DND-41 (cell line): ENCODE measurements at regions not wholly inside any gene's neighbourhood (a gene's known extent, or its start where the extent isn't known, plus 50 kb on each side); places are given as distances from the start of the nearest gene placed in this dataset.
"Not testable (repeated sequence)": the region's sequence is repeated elsewhere in the genome, so short reads cannot be mapped to it uniquely, and the experiment has no call there.

Experiments used
- ATAC-seq: fragments of 200-7000 bp; cut with Tn5 transposase; 3 replicates; pipeline ENCODE4 v1.9.1; 2021; ENCODE audit warnings: low read depth; ENCODE audit not compliant: insufficient read depth
- DNase-seq: peaks from one replicate; pipeline ENCODE4 v3.0.0-alpha.2; 2020
- H2AFZ ChIP-seq: 2 replicates; pipeline ENCODE4 v1.6.0; 2012; ENCODE audit warnings: low read depth, low read length
- H3K27ac ChIP-seq: 2 replicates; pipeline ENCODE4 v1.5.1; 2012; ENCODE audit warnings: low read length, inconsistent platforms
- H3K27me3 ChIP-seq: fragments of 200-600 bp; sonication (generic); 2 replicates; pipeline ENCODE4 v1.6.0; 2012; ENCODE audit warnings: low read length, mild to moderate bottlenecking, inconsistent platforms; ENCODE audit not compliant: insufficient read depth, poor library complexity
- H3K36me3 ChIP-seq: 2 replicates; pipeline ENCODE4 v1.5.1; 2012; ENCODE audit warnings: low read length, inconsistent platforms; ENCODE audit not compliant: insufficient read depth
- H3K4me1 ChIP-seq: 2 replicates; pipeline ENCODE4 v1.5.1; 2012; ENCODE audit warnings: mild to moderate bottlenecking, low read length; ENCODE audit not compliant: insufficient read depth
- H3K4me2 ChIP-seq: 2 replicates; pipeline ENCODE4 v1.6.0; 2012; ENCODE audit warnings: mild to moderate bottlenecking, moderate library complexity, low read length, inconsistent platforms; ENCODE audit not compliant: insufficient read depth
- H3K4me3 ChIP-seq, 2 experiments: fragments of 200-600 bp in 1 of 2; shearing (Covaris generic) in 1 of 2; 2 replicates each; pipeline ENCODE4 v1.5.1; 2012 to 2016; ENCODE audit warnings: inconsistent platforms in 2 of 2, low read length in 2 of 2, mild to moderate bottlenecking in 2 of 2, low read depth in 1 of 2, moderate library complexity in 1 of 2
- H3K79me2 ChIP-seq: 2 replicates; pipeline ENCODE4 v1.6.0; 2012; ENCODE audit warnings: low read length, inconsistent platforms; ENCODE audit not compliant: insufficient read depth
- H3K9ac ChIP-seq: 2 replicates; pipeline ENCODE4 v1.6.0; 2012; ENCODE audit warnings: low read depth, mild to moderate bottlenecking, inconsistent platforms, low read length, moderate library complexity
- H3K9me3 ChIP-seq: 2 replicates; pipeline ENCODE4 v1.5.1; 2012; ENCODE audit warnings: low read length, moderate library complexity, mild to moderate bottlenecking, inconsistent platforms; ENCODE audit not compliant: insufficient read depth, severe bottlenecking
- H4K20me1 ChIP-seq: 2 replicates; pipeline ENCODE4 v1.6.0; 2012; ENCODE audit warnings: low read length; ENCODE audit not compliant: insufficient read depth
- EZH2 ChIP-seq: IDR thresholded peaks from 3 replicates; pipeline ENCODE4 v1.6.1; 2012; ENCODE audit warnings: borderline replicate concordance, low read depth, mild to moderate bottlenecking, moderate library complexity, low read length, inconsistent platforms; ENCODE audit not compliant: severe bottlenecking
- TF ChIP-seq, protein P1 (sequence below): IDR thresholded peaks from 2 replicates; pipeline ENCODE4 v1.5.1; 2012; ENCODE audit warnings: borderline replicate concordance, low read length, moderate library complexity, mild to moderate bottlenecking; ENCODE audit not compliant: poor library complexity, severe bottlenecking; ENCODE audit errors: extremely low read depth

DNA sequence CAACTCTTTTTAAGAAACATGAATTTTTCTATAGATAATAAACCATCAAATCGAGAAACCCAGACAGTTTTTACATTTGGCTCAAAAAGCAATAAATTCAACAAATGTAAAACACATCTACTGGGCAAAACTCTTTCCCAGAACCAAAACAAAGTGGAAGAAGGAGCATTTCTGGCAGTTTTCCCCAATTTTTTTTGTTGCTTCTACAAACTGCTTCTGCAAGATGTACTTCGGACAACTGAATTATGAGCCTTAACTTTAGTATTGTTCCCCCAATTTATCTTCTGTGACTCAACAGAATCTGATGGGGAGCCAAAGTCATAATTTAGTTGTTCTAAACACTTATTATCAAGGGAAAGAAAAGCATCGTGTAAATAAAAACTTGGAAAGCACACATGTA, 1047.2 kb downstream of the CDH11 start:
- no peak overlapping the region for H3K27ac ChIP-seq
- no peaks in the 10 kb centered on the region for H3K4me1 ChIP-seq
- H3K4me2 ChIP-seq: no peak overlapping the region
- TF ChIP-seq EZH2: no peak
- TF ChIP-seq, protein P1, sequence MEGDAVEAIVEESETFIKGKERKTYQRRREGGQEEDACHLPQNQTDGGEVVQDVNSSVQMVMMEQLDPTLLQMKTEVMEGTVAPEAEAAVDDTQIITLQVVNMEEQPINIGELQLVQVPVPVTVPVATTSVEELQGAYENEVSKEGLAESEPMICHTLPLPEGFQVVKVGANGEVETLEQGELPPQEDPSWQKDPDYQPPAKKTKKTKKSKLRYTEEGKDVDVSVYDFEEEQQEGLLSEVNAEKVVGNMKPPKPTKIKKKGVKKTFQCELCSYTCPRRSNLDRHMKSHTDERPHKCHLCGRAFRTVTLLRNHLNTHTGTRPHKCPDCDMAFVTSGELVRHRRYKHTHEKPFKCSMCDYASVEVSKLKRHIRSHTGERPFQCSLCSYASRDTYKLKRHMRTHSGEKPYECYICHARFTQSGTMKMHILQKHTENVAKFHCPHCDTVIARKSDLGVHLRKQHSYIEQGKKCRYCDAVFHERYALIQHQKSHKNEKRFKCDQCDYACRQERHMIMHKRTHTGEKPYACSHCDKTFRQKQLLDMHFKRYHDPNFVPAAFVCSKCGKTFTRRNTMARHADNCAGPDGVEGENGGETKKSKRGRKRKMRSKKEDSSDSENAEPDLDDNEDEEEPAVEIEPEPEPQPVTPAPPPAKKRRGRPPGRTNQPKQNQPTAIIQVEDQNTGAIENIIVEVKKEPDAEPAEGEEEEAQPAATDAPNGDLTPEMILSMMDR: no peak
- no peak overlapping the region for H3K9ac ChIP-seq
- H3K9me3 ChIP-seq: no peaks in the 10 kb centered on the region
- H3K79me2 ChIP-seq: no peaks in the 10 kb centered on the region
- H3K36me3 ChIP-seq: no peaks in the 10 kb centered on the region
- H2AFZ ChIP-seq: no peak overlapping the region
- no peaks in the 10 kb centered on the region for H3K27me3 ChIP-seq
- DNase-seq (no peak), ATAC-seq (no peak)
- H3K4me3 ChIP-seq: no peak overlapping the region
- no peaks in the 10 kb centered on the region for H4K20me1 ChIP-seq

GRCh38 chr16:64072131-64072730, 1049.6 kb downstream of the CDH11 start:
- not testable (repeated sequence) for H3K27ac ChIP-seq, H3K9me3 ChIP-seq, H3K4me1 ChIP-seq, H2AFZ ChIP-seq, H3K36me3 ChIP-seq, H4K20me1 ChIP-seq, H3K4me2 ChIP-seq, H3K9ac ChIP-seq, H3K79me2 ChIP-seq, ATAC-seq, H3K4me3 ChIP-seq, DNase-seq, H3K27me3 ChIP-seq

- DNase-seq (no peak), ATAC-seq (no peak)
- Histone ChIP-seq H3K9me3 (no peaks in the 10 kb centered on the region), H2AFZ (no peak overlapping the region), H3K4me2 (no peak overlapping the region), H3K36me3 (no peaks in the 10 kb centered on the region), H3K4me1 (no peaks in the 10 kb centered on the region), H3K9ac (no peak overlapping the region), H3K27ac (no peak overlapping the region), H3K79me2 (no peaks in the 10 kb centered on the region), H4K20me1 (no peaks in the 10 kb centered on the region), H3K4me3 (no peak overlapping the region), H3K27me3 (no peaks in the 10 kb centered on the region)
- TF ChIP-seq, protein P1: no peak
- TF ChIP-seq EZH2: no peak
Measured at GRCh38 chr16:64065523-64065922, 1056.3 kb downstream of the CDH11 start.

DNA sequence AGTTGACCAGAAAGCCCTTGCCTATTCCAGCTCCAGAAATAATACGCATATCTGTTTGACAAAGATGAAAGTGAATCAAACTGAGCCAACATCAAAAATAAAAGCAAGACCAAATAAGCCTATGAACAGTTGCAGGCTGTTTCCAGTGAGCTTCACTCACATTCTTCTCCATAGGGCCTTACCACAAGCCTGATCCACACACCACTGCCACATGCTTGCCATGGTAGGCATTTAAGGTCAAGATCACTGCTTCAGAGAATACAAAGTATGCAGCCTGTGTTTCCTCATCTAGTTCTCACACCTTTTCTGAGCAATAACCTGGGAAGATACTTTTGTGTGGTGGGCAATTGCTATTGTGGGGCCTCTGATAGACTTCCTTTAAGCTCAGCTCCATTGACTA, 1060.2 kb downstream of the CDH11 start:
- no peak overlapping the region for H3K4me3 ChIP-seq
- H2AFZ ChIP-seq: no peak overlapping the region
- no peak overlapping the region for H3K4me2 ChIP-seq
- ATAC-seq (no peak), DNase-seq (no peak)
- no peaks in the 10 kb centered on the region for H3K36me3 ChIP-seq
- no peaks in the 10 kb centered on the region for H3K27me3 ChIP-seq
- H3K4me1 ChIP-seq: no peaks in the 10 kb centered on the region
- no peak overlapping the region for H3K27ac ChIP-seq
- no peaks in the 10 kb centered on the region for H3K9me3 ChIP-seq
- no peaks in the 10 kb centered on the region for H4K20me1 ChIP-seq
- no peaks in the 10 kb centered on the region for H3K79me2 ChIP-seq
- TF ChIP-seq, protein P1: no peak
- TF ChIP-seq EZH2: no peak
- H3K9ac ChIP-seq: no peak overlapping the region
